HEK293 (cell line): ENCODE measurements at regions not wholly inside any gene's neighbourhood (a gene's known extent, or its start where the extent isn't known, plus 50 kb on each side); places are given as distances from the start of the nearest gene placed in this dataset.
A peak's percentile ranks its signal among the peaks of the same experiment; 100 is the strongest.

ENCODE experiments used
- CTCF ChIA-PET: fragments of 350-600 bp; formaldehyde crosslinking; extraction: SDS; loops from one replicate; lab custom pipeline; 2021; ENCODE audit warnings: antibody characterized with exemption; lab: Yijun Ruan, JAX
- POLR2A ChIA-PET: fragments of 300-600 bp; formaldehyde crosslinking; extraction: SDS; loops from one replicate; lab custom pipeline; 2020; ENCODE audit warnings: antibody characterized with exemption, inconsistent platforms; lab: Yijun Ruan, JAX
- H3K27ac ChIP-seq: fragments of 200-500 bp; sonication (Bioruptor generic); 2 replicates; pipeline ENCODE4 v1.5.1; 2014; ENCODE audit warnings: low read depth, low read length, control low read depth, inconsistent platforms; ENCODE audit errors: extremely low read depth
- H3K36me3 ChIP-seq, 2 experiments: fragments of 200-500 bp in 1 of 2; sonication (Bioruptor generic) in 1 of 2; 1 replicate in 1 of 2; 2 replicates in 1 of 2; pipeline ENCODE4 v1.5.1; 2014 to 2017; ENCODE audit warnings: inconsistent platforms in 2 of 2, low read length in 2 of 2; ENCODE audit not compliant: control insufficient read depth in 2 of 2, insufficient read depth in 1 of 2
- H3K4me1 ChIP-seq: fragments of 200-500 bp; sonication (Bioruptor generic); 2 replicates; pipeline ENCODE4 v1.5.1; 2014; ENCODE audit warnings: mild to moderate bottlenecking, low read length, inconsistent platforms; ENCODE audit not compliant: control insufficient read depth, insufficient read depth
- H3K4me3 ChIP-seq: 2 replicates; pipeline ENCODE4 v1.5.1; 2011; ENCODE audit warnings: low read depth, mild to moderate bottlenecking, control low read depth, low read length, moderate library complexity
- H3K9me3 ChIP-seq: fragments of 200-500 bp; sonication (Bioruptor generic); 2 replicates; pipeline ENCODE4 v1.5.1; 2014; ENCODE audit warnings: low read depth, low read length, inconsistent platforms; ENCODE audit not compliant: control insufficient read depth, insufficient read depth
- GLIS2 ChIP-seq: fragments of 450-650 bp; formaldehyde crosslinking; IDR thresholded peaks from 2 replicates; pipeline ENCODE4 v1.5.1; 2016; ENCODE audit warnings: missing biosample characterization, missing genetic modification characterization
- KLF10 ChIP-seq: fragments of 450-650 bp; IDR thresholded peaks from 2 replicates; pipeline ENCODE4 v1.5.1; 2018; ENCODE audit warnings: missing biosample characterization, mild to moderate bottlenecking, missing genetic modification characterization
- REPIN1 ChIP-seq: fragments of 450-650 bp; formaldehyde crosslinking; IDR thresholded peaks from 2 replicates; pipeline ENCODE4 v1.5.1; 2017; ENCODE audit warnings: missing biosample characterization, missing genetic modification characterization, low read depth
- SALL2 ChIP-seq: fragments of 450-650 bp; formaldehyde crosslinking; IDR thresholded peaks from 2 replicates; pipeline ENCODE4 v1.5.0; 2017; ENCODE audit warnings: missing biosample characterization, mild to moderate bottlenecking, missing genetic modification characterization, borderline replicate concordance
- SCRT1 ChIP-seq: fragments of 450-650 bp; formaldehyde crosslinking; IDR thresholded peaks from 2 replicates; pipeline ENCODE4 v1.5.1; 2016; ENCODE audit warnings: missing biosample characterization, missing genetic modification characterization, borderline replicate concordance
- ZBTB7A ChIP-seq: fragments of 450-650 bp; formaldehyde crosslinking; IDR thresholded peaks from 2 replicates; pipeline ENCODE4 v1.5.1; 2016; ENCODE audit warnings: low read depth, missing biosample characterization, missing genetic modification characterization
- ZBTB8A ChIP-seq: fragments of 450-650 bp; formaldehyde crosslinking; IDR thresholded peaks from 2 replicates; pipeline ENCODE4 v1.5.1; 2016; ENCODE audit warnings: missing biosample characterization, missing genetic modification characterization
- ZNF146 ChIP-seq: fragments of 450-650 bp; formaldehyde crosslinking; IDR thresholded peaks from 2 replicates; pipeline ENCODE4 v1.5.1; 2016; ENCODE audit warnings: missing biosample characterization, missing genetic modification characterization
- ZNF157 ChIP-seq: fragments of 450-650 bp; formaldehyde crosslinking; IDR thresholded peaks from 2 replicates; pipeline ENCODE4 v1.5.1; 2016; ENCODE audit warnings: missing biosample characterization, missing genetic modification characterization
- ZNF174 ChIP-seq: fragments of 450-650 bp; formaldehyde crosslinking; IDR thresholded peaks from 2 replicates; pipeline ENCODE4 v1.5.0; 2017; ENCODE audit warnings: missing biosample characterization, mild to moderate bottlenecking, missing genetic modification characterization
- ZNF184 ChIP-seq: fragments of 450-650 bp; IDR thresholded peaks from 2 replicates; pipeline ENCODE4 v1.5.1; 2018; ENCODE audit warnings: missing biosample characterization, mild to moderate bottlenecking, missing genetic modification characterization
- ZNF214 ChIP-seq: fragments of 450-650 bp; formaldehyde crosslinking; IDR thresholded peaks from 2 replicates; pipeline ENCODE4 v1.5.1; 2017; ENCODE audit warnings: missing biosample characterization, mild to moderate bottlenecking, missing genetic modification characterization, borderline replicate concordance
- ZNF280C ChIP-seq: fragments of 450-650 bp; formaldehyde crosslinking; IDR thresholded peaks from 2 replicates; pipeline ENCODE4 v1.5.1; 2016; ENCODE audit warnings: missing biosample characterization, missing genetic modification characterization
- ZNF324 ChIP-seq: fragments of 450-650 bp; formaldehyde crosslinking; IDR thresholded peaks from 2 replicates; pipeline ENCODE4 v1.5.1; 2016; ENCODE audit warnings: missing biosample characterization, missing genetic modification characterization
- ZNF558 ChIP-seq: fragments of 450-650 bp; formaldehyde crosslinking; IDR thresholded peaks from 2 replicates; pipeline ENCODE4 v1.5.1; 2016; ENCODE audit warnings: missing biosample characterization, missing genetic modification characterization
- ZNF624 ChIP-seq: fragments of 450-650 bp; formaldehyde crosslinking; IDR thresholded peaks from 2 replicates; pipeline ENCODE4 v1.5.1; 2017; ENCODE audit warnings: missing biosample characterization, missing genetic modification characterization
- ZNF768 ChIP-seq: fragments of 450-650 bp; formaldehyde crosslinking; IDR thresholded peaks from 2 replicates; pipeline ENCODE4 v1.5.1; 2018; ENCODE audit warnings: missing biosample characterization, mild to moderate bottlenecking, missing genetic modification characterization
- ZSCAN16 ChIP-seq: fragments of 450-650 bp; formaldehyde crosslinking; IDR thresholded peaks from 2 replicates; pipeline ENCODE4 v1.5.1; 2016; ENCODE audit warnings: missing biosample characterization, missing genetic modification characterization
- ZSCAN23 ChIP-seq: fragments of 450-650 bp; formaldehyde crosslinking; IDR thresholded peaks from 2 replicates; pipeline ENCODE4 v1.5.1; 2016; ENCODE audit warnings: missing biosample characterization, missing genetic modification characterization
- ZSCAN30 ChIP-seq: fragments of 450-650 bp; IDR thresholded peaks from 2 replicates; pipeline ENCODE4 v1.5.1; 2018; ENCODE audit warnings: missing biosample characterization, mild to moderate bottlenecking, missing genetic modification characterization, moderate library complexity
- TF ChIP-seq, protein P1 (sequence below): fragments of 450-650 bp; formaldehyde crosslinking; IDR thresholded peaks from 2 replicates; pipeline ENCODE4 v1.5.1; 2016; ENCODE audit warnings: missing biosample characterization, missing genetic modification characterization

GRCh38 chr15:39430389-39430788, 150.5 kb upstream of the THBS1 start:
- TF ChIP-seq, protein P1, sequence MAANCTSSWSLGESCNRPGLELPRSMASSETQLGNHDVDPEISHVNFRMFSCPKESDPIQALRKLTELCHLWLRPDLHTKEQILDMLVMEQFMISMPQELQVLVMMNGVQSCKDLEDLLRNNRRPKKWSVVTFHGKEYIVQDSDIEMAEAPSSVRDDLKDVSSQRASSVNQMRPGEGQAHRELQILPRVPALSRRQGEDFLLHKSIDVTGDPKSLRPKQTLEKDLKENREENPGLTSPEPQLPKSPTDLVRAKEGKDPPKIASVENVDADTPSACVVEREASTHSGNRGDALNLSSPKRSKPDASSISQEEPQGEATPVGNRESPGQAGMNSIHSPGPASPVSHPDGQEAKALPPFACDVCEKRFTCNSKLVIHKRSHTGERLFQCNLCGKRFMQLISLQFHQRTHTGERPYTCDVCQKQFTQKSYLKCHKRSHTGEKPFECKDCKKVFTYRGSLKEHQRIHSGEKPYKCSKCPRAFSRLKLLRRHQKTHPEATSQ (tag by site-specific recombination), result no peak
- no peak for TF ChIP-seq ZNF280C (tag by site-specific recombination)
- no peak for TF ChIP-seq ZNF558 (tag by site-specific recombination)
- no peak for TF ChIP-seq SALL2 (tag by site-specific recombination)
- TF ChIP-seq ZNF174 (tag by site-specific recombination), result no peak
- no peak for TF ChIP-seq ZNF768 (tag by site-specific recombination)
- TF ChIP-seq ZSCAN30, result no peak
- no peaks in the 10 kb centered on the region for H3K4me1 ChIP-seq
- H3K27ac ChIP-seq, result peak overlapping the region; percentile 39
- ChIA-PET POLR2A (interaction anchor here (0.7 kb wide), 1 partner anchor 150 kb away, joined by 4 read pairs; the partner anchor contains the start of gene THBS1), CTCF (interaction anchor here (1.1 kb wide), 2 partner anchors 302 to 327 kb away, joined by 3 to 5 read pairs; no protein-coding TSS in a partner anchor)
- H3K4me3 ChIP-seq, result no peak overlapping the region
- H3K36me3 ChIP-seq, result no peaks in the 10 kb centered on the region
- no peaks in the 10 kb centered on the region for H3K9me3 ChIP-seq

DNA sequence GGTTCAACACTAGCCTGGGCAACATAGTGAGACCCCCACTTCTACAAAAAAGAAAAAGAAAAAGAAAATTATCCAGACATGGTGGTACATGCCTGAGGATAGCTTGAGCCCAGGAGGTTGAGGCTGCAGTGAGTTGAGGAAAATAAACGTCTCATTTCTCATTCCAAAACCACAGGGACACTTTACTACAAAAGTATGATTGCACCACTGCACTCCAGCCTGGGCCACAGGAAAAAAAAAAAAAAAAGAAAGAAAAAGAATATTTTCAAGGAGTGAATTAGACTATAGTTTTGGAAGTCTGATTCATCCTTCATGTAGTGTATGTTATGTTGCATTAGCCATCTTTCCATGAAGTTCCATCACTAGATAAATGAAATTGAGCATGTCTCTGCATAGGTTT, 149.5 kb upstream of the THBS1 start:
- no peaks in the 10 kb centered on the region for H3K36me3 ChIP-seq
- POLR2A ChIA-PET, result no interaction called here
- H3K9me3 ChIP-seq, result no peaks in the 10 kb centered on the region
- H3K4me1 ChIP-seq, result no peaks in the 10 kb centered on the region
- CTCF ChIA-PET, result no interaction called here
- TF ChIP-seq GLIS2 (tag by site-specific recombination) (no peak), ZNF324 (no peak), ZNF214 (tag by site-specific recombination) (no peak), ZSCAN16 (tag by site-specific recombination) (no peak), ZNF146 (tag by site-specific recombination) (no peak), ZNF184 (tag by site-specific recombination) (no peak), ZNF157 (tag by site-specific recombination) (no peak), ZBTB8A (no peak)
- no peak overlapping the region for H3K27ac ChIP-seq
- H3K4me3 ChIP-seq, result no peak overlapping the region

- CTCF ChIA-PET, result no interaction called here
- Histone ChIP-seq H3K27ac (no peak overlapping the region), H3K36me3 (no peaks in the 10 kb centered on the region), H3K9me3 (no peaks in the 10 kb centered on the region), H3K4me3 (no peak overlapping the region), H3K4me1 (no peaks in the 10 kb centered on the region)
- TF ChIP-seq ZSCAN23 (tag by site-specific recombination) (no peak), ZBTB7A (tag by site-specific recombination) (no peak), SCRT1 (tag by site-specific recombination) (no peak), KLF10 (tag by site-specific recombination) (no peak), ZNF184 (tag by site-specific recombination) (no peak), REPIN1 (tag by site-specific recombination) (no peak), ZNF624 (tag by site-specific recombination) (no peak)
- POLR2A ChIA-PET, result no interaction called here
These were observed 148.9 kb upstream of the THBS1 start for GRCh38 chr15:39432026-39432425.
